Inflammatory macrophage treated with lipopolysaccharide for 1 hour (primary cell): ENCODE measurements at regions not wholly inside any gene's neighbourhood (a gene's known extent, or its start where the extent isn't known, plus 50 kb on each side); places are given as distances from the start of the nearest gene placed in this dataset.
"Not testable (repeated sequence)": the region's sequence is repeated elsewhere in the genome, so short reads cannot be mapped to it uniquely, and the experiment has no call there.

Source experiments
- DNase-seq, 2 donors: peaks; one replicate each; pipeline ENCODE4 v3.0.0-alpha.2; 2020 to 2022

DNA sequence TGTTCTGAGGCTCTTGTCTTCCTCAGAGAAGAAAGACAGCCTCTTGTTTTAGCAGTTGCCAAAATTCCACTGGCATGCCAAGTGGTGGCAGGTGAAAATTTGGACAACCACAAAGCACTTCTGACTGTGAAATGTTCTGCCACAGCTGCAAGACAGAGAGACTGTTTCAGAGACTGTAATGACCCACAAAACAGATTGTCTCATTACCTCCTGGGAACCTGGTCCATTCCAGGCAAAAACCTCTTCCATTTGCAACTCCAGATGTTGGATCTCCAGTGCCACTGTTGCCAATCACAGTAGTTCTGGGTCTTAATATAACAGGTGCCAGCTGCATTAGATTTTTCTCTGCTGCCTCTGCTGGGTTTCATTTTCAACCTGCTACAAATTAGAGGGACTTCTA, 911.5 kb downstream of the UQCRFS1 start:
- DNase-seq = no peak

DNA sequence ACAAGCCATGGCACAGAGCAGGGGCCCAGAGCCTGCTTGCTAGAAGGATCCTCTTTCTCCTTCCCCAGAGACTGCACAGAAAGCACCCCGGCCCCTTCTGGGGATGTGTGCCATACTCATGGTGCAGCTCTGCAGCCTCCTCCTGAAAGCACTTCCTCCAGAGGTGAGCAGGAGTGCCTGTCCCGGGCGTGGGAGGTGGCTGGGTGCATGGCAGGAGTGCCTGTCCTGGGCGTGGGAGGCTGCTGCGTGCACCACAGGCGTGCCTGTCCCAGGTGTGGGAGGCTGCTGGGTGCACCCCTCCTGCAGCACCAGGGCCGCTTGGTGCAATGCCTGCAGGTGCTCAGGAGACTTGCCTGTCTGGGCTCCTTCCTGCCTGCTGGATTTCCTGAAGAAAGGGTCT, 913.3 kb downstream of the UQCRFS1 start:
- DNase-seq = no peak

DNA sequence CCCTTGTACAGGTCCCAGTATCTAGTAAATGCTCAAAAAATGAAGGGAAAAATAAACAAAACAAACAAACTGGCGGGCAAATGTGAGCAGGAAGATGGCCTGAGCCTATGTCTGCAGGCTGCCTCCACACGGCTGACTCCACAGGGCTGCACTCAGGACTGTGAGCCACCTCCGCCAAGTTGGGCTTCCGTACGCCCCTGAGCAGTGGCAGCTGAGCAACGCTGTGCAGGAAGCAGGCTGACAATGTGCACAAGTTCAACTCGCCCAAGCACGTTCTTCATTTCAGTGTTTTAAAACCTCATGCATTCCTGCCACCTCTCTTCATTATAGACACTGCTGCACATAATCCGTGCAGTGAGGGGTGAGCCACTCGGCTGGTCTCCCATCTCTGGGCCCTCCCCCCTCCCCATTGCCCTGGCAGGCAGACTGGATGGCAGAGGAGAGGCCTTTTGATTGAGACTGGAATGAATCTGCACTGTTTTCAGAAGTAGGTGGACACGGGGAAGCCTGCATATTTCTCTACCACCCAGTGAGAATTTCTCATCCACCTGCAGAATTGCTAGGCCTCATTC, 915.3 kb downstream of the UQCRFS1 start:
- no peak for DNase-seq

DNA sequence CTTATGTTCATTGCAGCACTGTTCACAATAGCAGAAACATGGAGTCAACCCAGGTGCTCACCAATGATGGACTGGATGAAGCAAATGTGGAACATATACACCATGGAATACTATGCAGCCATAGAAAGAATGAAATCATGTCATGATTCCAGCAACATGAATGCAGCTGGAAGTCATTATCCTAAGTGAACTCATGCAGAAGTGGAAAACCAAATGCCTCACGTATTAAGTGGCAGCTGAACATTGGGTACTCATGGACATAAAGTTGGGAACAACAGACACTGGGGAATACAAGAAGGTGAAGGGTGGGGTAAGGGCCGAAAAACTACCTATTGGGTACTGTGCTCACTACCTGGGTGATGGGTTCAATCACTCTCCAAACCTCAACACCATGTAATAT, 915.9 kb downstream of the UQCRFS1 start:
- DNase-seq = no peak

DNA sequence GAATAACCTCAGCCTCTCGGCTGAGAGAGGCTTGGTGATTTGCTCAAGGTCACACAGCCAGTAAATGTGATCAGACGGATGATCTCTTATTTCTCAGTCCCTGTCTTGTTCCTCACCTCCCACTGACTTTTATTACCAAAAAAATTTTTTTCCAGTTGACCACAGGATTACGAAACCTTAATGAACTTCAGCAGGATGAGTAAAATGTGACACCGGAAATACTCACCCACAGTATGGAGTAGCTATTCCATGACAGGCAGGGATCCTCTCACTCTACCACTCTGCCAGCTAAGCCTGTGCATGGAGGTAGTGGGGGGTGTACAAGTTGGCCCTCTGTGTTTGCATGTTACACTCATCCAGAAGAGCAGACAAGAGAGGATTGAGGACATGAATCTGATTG, 916.4 kb downstream of the UQCRFS1 start:
- DNase-seq = no peak

DNA sequence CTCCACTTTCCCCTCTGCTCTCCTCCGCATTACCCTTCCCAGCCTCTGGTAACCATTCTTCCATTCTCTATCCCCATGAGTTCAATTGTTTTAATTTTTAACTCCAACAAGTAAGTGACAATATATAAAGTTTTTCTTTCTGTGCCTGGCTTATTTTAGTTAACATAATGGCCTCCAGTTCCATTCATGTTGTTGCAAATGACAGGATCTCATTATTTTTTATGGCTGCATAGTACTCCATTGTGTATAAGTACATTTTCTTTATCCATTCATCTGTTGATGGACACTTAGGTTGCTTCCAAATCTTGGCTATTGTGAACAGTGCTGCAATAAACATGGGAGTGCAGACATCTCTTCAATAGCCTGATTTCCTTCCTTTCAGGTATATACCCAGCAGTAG, 918.0 kb downstream of the UQCRFS1 start:
- not testable (repeated sequence) for DNase-seq

DNA sequence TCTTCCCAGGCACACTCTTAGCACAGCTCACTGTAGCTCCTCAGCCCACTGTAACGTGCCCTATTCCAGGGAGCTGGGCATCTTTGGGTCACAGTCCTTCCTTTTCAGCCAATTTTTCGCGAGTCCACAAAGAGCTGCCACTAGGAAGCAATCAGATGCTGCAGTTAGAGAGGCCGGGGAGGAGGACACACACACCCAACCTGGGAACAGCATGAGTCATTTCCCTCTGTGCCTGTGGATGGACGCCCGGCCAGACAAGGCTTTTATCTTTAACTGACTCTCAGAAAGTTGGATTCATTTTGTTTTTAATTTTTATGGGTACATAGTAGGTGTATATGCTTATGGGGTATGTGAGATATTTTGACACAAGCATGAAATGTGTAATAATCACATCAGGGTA, 918.6 kb downstream of the UQCRFS1 start:
- no peak for DNase-seq

DNA sequence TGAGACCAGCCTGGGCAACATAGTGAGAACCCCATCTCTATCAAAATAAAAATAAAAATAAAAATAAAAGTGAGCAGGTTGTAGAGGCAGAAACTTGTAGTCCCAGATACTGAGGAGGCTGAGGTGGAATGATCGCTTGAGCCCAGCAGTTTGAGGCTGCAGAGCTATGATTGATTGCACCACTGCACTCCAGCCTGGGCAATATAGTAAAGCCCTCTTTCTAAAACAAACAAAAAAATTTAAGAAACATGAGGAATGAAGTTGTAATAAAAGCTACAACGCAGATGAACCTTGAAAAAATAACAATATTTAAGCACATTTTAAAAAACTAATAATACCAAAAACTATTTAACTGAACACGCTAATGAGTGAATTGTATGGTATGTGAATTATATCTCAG, 919.3 kb downstream of the UQCRFS1 start:
- DNase-seq = no peak

DNA sequence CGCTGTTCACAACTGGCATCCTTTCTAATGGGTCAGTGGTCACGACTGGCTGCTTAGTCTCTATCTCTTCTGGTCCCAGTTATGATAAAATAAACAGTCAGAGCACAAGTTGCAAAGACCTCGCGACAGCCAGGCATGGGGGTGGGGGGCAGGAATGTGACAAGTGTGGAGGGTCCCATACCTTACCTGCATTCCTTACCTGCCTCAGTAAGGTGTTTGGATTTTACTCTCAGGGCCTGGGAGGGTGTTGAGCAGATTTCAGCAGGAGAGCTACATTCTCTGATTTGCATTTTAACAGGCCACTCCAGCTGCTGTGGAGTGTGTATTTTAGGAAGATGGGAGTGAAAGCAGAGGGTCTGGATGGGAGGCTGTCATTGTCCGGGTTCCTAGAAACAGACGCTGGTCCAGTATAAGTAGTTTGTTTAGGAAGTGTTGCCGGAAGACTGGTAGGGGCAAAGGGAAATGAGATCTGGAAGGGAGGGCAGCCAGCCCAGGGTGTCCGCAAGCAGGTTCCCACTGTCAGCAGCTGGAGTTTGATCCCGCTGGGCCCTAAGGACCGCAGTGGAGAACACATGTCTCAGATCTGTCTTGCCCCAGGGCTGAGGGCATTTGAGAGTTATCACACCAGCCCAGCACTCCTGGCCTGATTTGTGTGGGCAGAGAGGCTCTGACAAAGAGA, 920.0 kb downstream of the UQCRFS1 start:
- DNase-seq = no peak

DNA sequence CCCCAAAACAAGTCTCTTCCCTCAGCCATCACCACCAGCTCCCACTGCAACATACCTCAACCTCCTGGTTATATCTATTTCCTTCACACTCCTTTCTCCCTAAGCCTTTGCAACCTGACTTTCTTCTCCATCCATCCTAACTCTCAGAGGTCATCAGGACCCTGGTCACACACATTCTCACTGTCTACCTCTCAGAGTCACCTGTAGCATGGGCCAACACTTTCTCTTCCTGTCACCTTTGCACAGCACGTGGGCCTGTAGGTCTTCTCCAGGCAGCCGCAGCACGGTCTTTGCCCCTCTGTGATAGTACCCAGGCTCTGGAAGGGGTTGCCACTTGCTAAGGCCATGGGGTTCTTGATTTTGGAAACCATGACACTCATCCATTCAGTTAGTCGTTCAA, 921.1 kb downstream of the UQCRFS1 start:
- DNase-seq = no peak

DNA sequence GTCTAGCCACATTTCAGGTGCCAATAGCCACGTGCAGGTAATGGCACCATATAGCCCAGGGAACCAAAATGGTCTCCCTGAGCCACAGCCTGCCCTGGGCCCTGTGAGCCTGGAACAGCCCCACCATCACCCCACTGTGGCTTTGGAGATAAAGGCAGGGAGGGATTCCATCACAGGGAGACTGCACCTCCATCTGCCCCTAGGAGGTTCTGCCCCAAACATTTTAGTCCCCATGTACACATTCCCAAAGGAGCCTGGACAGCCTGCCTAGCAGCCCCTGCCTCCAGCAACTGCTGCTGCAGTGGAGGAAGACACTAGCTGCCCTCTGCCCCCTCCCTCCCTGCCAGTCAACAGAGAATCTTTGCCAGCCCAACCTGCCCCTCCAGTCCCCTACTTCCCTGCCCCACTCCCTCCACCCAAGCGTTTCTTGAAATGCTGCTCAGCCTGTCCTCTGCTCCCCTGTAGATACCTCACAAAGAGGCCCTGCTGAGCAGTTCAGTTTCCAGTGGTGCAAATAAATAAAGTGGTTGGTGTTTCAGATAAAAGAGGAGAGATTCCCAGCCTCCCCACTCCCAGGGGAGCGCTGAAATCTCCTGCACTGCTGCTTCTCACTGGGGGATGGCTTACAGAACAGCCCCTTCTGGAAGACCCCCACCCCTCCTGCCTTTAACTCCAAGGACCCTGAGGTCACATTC, 921.8 kb downstream of the UQCRFS1 start:
- no peak for DNase-seq

DNA sequence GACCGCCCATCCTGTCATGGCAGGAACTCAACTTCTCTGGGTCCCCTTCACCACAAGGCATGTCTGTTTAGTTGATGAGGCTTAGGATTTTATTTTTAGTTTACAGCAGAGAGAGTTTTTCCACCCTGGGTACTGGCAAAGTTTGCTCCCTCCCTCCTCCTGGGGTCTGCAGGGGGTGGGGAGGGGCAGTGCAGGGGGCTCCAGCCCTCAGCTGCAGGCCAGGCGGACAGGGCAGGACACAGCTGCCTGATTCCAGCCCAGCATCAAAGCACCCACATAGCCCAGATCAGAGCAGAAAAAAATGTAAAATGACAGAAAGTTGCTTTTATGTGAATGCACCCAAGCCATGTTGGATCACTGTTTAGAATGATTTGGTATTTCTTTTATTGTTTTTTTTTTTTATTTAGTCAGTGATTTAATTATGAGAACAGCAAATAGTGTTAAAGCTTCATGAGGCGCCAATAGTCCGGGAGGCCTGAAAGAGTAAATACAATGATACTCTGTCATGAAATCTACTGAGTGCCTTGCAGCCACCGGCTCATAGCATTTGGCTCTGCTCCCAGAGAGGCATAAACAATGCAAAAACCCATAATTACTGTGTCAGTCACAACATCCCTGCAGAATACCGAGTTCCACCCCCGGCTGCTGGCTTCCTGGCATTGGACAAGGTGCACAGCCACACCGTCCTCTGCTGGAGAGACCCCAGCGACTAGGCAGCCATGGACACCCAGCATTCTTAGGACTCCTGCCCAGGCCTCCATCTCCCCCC, 923.5 kb downstream of the UQCRFS1 start:
- DNase-seq = no peak

DNA sequence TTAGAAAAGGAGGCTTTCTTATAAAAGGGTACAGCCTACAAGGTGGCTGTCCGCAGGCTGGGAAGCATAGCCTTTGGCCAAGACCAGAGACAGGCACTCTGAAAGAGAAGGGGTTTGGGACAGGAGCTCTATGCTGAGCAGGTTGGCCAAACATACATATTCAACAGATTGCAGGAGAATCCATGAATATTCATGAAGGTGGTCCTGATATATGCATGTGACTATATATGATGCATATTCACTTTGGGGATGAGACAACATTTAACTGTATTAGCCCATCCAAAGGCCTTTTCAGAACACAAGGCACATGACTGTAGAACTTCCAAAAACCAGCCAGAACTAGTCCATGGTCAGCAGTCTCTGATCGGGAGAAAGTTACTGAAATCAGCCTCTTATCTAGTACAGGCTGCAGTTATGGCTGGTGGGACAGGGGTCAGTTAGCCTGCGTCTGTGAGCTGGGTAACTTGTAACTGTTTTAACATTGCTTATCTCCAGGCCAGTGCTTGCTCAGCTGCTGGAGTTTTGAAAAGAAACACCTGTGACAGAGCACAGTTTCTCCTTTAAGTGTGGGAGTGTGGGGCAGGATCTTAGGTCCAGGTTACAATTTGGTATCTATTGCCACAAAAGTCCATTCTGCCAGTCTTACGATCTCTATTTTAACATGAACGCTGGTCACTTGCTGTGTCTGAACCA, 924.2 kb downstream of the UQCRFS1 start:
- no peak for DNase-seq

DNA sequence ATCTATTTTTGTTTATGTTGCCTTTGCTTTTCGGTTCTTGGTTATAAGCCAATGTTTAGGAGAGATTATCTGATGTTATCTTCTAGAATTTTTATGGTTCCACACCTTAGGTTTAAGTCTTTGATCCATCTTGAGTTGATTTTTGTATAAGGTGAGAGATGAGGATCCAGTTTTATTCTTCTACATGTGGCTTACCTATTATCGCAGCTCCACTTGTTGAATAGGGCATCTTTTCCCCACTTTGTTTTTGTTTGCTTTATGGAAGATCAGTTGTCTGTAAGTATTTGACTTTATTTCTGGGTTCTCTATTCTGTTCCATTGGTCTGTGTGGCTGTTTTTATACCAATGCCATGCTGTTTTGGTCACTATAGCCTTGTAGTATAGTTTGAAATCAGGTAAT, 927.0 kb downstream of the UQCRFS1 start:
- DNase-seq = no peak

DNA sequence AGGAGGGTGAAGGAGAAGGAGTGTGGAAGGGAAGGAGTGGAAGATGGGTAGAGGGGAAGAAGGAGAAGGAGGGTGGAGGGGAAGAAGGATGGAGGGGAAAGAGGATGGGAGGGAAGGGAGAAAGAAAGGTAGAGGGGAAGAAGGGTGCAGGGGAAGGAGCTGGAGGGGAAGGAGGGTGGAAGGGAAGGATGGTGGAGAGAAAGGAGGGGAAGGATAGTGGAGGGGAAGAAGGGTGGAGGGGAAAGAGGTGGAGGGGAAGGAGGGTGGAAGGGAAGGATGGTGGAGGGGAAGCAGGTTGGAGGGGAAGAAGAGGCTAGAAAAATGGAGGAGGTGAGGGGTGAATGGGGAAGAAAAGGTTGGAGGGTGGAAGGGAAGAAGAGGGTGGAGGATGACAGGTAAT, 927.9 kb downstream of the UQCRFS1 start:
- DNase-seq = no peak

DNA sequence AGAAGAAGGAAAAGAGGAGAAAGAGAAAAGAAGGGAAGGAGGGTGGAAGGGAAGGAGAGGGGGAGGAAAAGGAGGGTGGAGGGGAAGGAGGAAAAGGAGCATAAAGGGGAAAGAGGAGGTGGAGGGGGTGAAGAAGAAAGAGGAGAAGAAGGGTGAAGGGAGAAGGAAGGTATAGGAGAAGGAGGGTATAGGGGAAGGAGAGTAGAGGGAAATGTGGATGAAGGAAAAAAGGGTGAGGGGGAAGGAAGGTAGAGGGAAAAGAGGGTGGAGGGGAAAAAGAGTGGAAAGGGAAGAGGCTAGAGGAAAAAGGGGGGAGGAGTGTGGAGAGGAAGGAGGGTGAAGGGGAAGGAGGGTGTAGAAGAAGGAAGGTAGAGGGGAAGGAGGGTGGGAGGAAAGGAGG, 928.6 kb downstream of the UQCRFS1 start:
- DNase-seq = no peak

DNA sequence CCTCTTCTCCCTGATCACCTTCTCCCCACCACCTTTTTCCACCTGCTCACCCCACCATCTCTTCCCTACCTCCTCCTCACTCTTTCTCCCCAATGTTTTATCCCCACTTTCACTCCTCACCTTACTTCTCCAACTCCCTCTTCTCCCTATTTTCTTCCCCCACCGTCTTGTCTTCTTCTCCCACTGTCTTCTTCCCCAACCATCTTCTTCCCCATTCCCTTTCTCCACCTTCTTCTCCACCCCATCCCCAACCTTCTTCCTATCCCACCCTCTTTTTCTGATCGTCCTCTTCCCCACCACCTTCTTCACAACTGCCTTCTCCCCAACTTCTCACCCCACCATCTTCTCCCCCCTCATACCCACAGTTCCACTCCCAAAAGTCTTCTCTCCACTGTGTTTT, 929.4 kb downstream of the UQCRFS1 start:
- DNase-seq = no peak

DNA sequence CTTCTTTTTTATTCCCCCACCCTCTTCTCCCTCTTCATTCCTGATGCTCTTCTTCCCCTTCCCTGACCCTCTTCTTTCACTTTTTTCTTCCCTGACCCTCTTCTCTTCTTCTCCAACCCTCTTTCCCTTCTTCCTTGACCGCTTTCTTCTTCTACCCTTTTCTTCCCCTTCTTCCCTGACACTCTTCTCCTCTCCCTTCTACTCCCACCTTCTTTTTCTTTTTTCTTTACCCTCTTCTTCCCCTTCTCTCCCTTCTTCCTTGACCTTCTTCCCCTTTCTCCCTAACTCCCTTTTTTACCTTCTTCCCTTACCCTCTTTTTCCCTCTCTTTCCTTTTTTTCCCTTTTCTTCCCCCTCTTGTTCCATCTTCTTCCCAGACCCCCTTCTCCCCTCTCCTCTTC, 931.3 kb downstream of the UQCRFS1 start:
- no peak for DNase-seq

DNA sequence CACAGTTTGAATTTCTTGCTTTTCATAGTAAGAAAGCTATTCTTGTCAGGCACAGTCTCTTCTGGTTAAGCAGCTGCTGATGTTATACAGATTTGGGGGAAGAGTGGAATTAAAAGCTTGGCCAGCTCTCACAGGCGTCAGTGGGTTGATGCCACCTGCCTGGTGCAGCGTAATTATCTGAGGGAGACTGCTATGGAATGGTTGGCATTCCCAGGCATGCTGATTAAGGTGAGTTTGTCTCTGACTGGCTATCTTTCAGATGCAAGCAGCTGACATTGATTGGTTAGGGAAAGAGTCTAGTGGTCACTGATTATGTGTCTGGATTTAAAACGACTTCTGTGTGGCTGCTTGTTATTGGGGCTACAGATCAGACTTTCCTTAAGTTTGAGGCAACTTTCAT, 948.4 kb downstream of the UQCRFS1 start:
- no peak for DNase-seq

DNA sequence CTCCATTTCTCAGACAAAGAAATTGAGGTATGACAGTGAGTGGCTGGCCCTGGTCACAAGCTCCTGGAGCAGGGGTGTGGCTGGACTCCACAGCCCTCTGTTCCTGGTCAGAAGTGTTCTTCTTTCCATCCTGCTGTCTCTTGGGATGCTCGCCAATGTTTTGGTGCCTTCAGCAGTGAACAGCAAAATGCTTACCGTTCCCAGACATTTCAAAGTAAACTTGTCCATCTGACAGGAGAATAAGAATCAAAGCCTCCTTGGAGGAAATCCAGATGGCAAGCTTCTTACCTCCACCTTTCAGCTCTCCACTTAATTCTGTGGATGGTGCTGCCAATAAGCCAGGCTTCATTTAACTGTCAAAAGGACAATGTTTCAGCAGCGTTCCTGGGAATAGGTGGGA, 954.1 kb downstream of the UQCRFS1 start:
- no peak for DNase-seq

DNA sequence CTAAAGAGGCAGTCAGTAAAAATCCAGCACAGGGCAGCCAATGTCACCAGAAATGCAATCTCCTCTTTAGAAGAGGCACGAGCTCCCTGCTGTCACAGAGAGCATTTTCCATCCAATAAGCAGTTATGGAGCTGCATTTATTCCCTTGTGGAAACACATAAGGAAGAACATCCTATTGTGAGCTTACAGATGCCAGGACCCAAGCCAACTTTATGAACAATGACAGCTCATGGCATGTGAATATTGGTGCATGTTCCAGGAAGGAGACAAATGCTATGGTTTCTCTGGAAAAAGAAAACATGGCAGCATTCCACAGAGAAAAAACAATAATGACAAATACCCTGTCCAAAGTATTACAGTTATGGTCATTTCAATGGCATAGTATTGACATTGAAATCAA, 955.6 kb downstream of the UQCRFS1 start:
- no peak for DNase-seq

DNA sequence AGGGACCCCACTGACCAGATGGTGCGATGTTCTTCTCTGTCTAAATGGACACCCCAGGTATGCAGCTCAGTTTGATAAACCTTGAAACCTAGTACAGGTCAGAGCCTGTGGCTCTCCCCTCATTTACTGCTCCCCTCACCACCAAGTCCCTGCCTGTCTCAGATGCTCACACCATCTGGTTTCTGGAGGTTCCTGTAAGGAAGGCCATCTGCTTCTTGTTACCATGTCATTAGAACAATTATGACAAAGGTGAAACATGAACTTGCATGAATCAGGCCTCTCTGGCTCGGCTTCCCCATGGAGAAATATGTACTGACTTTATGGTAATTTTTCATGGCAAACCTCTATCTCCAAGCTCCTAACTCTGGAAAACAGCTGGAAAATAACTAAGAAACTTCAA, 965.7 kb downstream of the UQCRFS1 start:
- DNase-seq = no peak

DNA sequence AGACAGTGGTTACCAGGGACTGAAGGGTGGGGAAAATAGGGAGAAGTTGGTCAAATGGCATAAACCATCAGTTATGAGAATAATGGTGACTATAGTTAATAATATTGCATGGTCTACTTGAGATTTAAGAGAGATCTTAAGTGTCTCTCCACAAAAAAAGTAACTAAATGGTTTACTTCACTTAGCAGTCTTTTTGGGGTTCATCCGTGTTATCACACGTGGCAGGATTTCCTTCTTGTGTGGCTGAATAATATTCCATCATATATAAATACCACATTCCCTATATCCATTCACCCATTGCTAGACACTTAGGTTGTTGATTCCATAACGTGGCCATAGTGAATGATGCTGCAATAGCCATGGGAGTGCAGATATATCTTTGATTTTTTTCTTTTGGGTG, 967.0 kb downstream of the UQCRFS1 start:
- no peak for DNase-seq
